GM12878 (cell line): ENCODE measurements at regions not wholly inside any gene's neighbourhood (a gene's known extent, or its start where the extent isn't known, plus 50 kb on each side); places are given as distances from the start of the nearest gene placed in this dataset.

Source experiments
- ATAC-seq: fragments of 200-7000 bp; cut with Tn5 transposase; 3 replicates; pipeline ENCODE4 v1.9.1; 2020; ENCODE audit warnings: mild to moderate bottlenecking, moderate library complexity
- BruUV-seq: library from RNA; stranded (reverse); fragments of 400-500 nt; replicated peaks from 2 replicates; lab custom pipeline; 2021; lab: Mats Ljungman, UMichigan
- CTCF ChIA-PET: fragments of 300-600 bp; sonication (Branson Sonifier 250); formaldehyde crosslinking; extraction: SDS; loops from one replicate; lab custom pipeline; 2021; ENCODE audit warnings: inconsistent platforms; lab: Yijun Ruan, JAX
- POLR2A ChIA-PET: fragments of 350-600 bp; formaldehyde crosslinking; extraction: SDS; loops from one replicate; lab custom pipeline; 2021; ENCODE audit warnings: inconsistent platforms; lab: Charles Lee
- RAD21 ChIA-PET: fragments of 300-600 bp; sonication (Branson Sonifier 250); formaldehyde crosslinking; loops from one replicate; lab custom pipeline; 2023; ENCODE audit warnings: antibody characterized with exemption; ENCODE audit not compliant: unreplicated experiment; lab: Charles Lee
- SMC1A ChIA-PET: fragments of 300-600 bp; sonication (Branson Sonifier 250); formaldehyde crosslinking; loops from one replicate; lab custom pipeline; 2023; ENCODE audit not compliant: unreplicated experiment, uncharacterized antibody; lab: Charles Lee
- DNase-seq: peaks from one replicate; pipeline ENCODE4 v3.0.0-alpha.2; 2011; ENCODE audit warnings: low read depth, low spot score
- FAIRE-seq: peaks from 3 replicates; lab custom pipeline; 2011; peaks lifted over from hg19 to GRCh38; lab: Jason Lieb, UNC
- H2AFZ ChIP-seq: 2 replicates; pipeline ENCODE4 v1.6.0; 2011; ENCODE audit warnings: low read depth, low read length, control low read depth; ENCODE audit not compliant: control insufficient read depth
- H3K27ac ChIP-seq: 2 replicates; pipeline ENCODE4 v1.5.1; 2011; ENCODE audit warnings: control low read depth; ENCODE audit not compliant: control insufficient read depth, insufficient read depth
- H3K27me3 ChIP-seq, 2 experiments: replicated peaks in 1 of 2; 2 replicates each; pipeline versions ENCODE4 v1.6.0 to v1.6.1; 2011; ENCODE audit warnings: low read length in 1 of 2; ENCODE audit not compliant: control insufficient read depth in 2 of 2, insufficient read depth in 2 of 2
- H3K36me3 ChIP-seq, 2 experiments: 2 replicates each; pipeline ENCODE4 v1.5.1; 2011; ENCODE audit warnings: low read length in 1 of 2; ENCODE audit not compliant: control insufficient read depth in 2 of 2, insufficient read depth in 2 of 2
- H3K4me1 ChIP-seq: 2 replicates; pipeline ENCODE4 v1.6.1; 2011; ENCODE audit warnings: mild to moderate bottlenecking, low read length, moderate library complexity, mixed read lengths; ENCODE audit not compliant: control insufficient read depth, insufficient read depth
- H3K4me2 ChIP-seq: 2 replicates; pipeline ENCODE4 v1.6.0; 2011; ENCODE audit warnings: control low read depth; ENCODE audit not compliant: control insufficient read depth, insufficient read depth
- H3K4me3 ChIP-seq: fragments of 200-600 bp; sonication (generic); 2 replicates; pipeline ENCODE4 v1.5.1; 2016
- H3K79me2 ChIP-seq: 2 replicates; pipeline ENCODE4 v1.6.0; 2011; ENCODE audit warnings: low read length; ENCODE audit not compliant: control insufficient read depth, insufficient read depth
- H3K9ac ChIP-seq: 2 replicates; pipeline ENCODE4 v1.8.0; 2011; ENCODE audit warnings: low read length, control low read depth, mixed read lengths; ENCODE audit not compliant: control insufficient read depth, insufficient read depth
- H3K9me3 ChIP-seq: replicated peaks from 3 replicates; pipeline ENCODE4 v1.5.1; 2011; ENCODE audit warnings: mild to moderate bottlenecking, low read length; ENCODE audit not compliant: control insufficient read depth, insufficient read depth
- H4K20me1 ChIP-seq: 2 replicates; pipeline ENCODE4 v1.6.0; 2011; ENCODE audit not compliant: control insufficient read depth, insufficient read depth
- ATF7 ChIP-seq: fragments of 450-650 bp; IDR thresholded peaks from 2 replicates; pipeline ENCODE4 v1.6.1; 2016; ENCODE audit warnings: low read depth, mild to moderate bottlenecking
- BACH1 ChIP-seq: fragments of 450-650 bp; IDR thresholded peaks from 2 replicates; pipeline ENCODE4 v1.6.1; 2017; ENCODE audit warnings: mild to moderate bottlenecking, borderline replicate concordance
- CBX3 ChIP-seq: fragments of 200-600 bp; sonication (generic); IDR thresholded peaks from 2 replicates; pipeline ENCODE4 v1.6.1; 2016; ENCODE audit warnings: low read depth, borderline replicate concordance
- CHD1 ChIP-seq: IDR thresholded peaks from 2 replicates; pipeline ENCODE4 v1.6.1; 2012; ENCODE audit warnings: low read depth, low read length, improper control_type of control experiment
- CREM ChIP-seq: IDR thresholded peaks from 2 replicates; pipeline ENCODE4 v1.6.1; 2014; ENCODE audit warnings: antibody characterized with exemption, low read depth
- JUND ChIP-seq: IDR thresholded peaks from 2 replicates; pipeline ENCODE4 v1.6.1; 2012; ENCODE audit warnings: low read depth, mild to moderate bottlenecking, low read length, improper control_type of control experiment, moderate library complexity
- MTA2 ChIP-seq: fragments of 450-650 bp; IDR thresholded peaks from 2 replicates; pipeline ENCODE4 v1.6.1; 2016; ENCODE audit warnings: low read depth, mild to moderate bottlenecking, moderate library complexity
- MXI1 ChIP-seq: fragments of 150-350 bp; IDR thresholded peaks from 2 replicates; pipeline ENCODE4 v1.6.1; 2011; ENCODE audit warnings: low read depth, mild to moderate bottlenecking, inconsistent platforms, low read length, improper control_type of control experiment
- MYC ChIP-seq: IDR thresholded peaks from 2 replicates; pipeline ENCODE4 v1.6.1; 2011; ENCODE audit warnings: mild to moderate bottlenecking, low read length, moderate library complexity, inconsistent platforms; ENCODE audit not compliant: insufficient read depth, insufficient replicate concordance, insufficient read length, severe bottlenecking
- PAX8 ChIP-seq: fragments of 450-650 bp; IDR thresholded peaks from 2 replicates; pipeline ENCODE4 v1.6.1; 2017; ENCODE audit warnings: mild to moderate bottlenecking, moderate library complexity
- SIX5 ChIP-seq: IDR thresholded peaks from 2 replicates; pipeline ENCODE4 v1.6.1; 2011; ENCODE audit warnings: mild to moderate bottlenecking, low read depth, low read length, moderate library complexity; ENCODE audit not compliant: severe bottlenecking
- STAT1 ChIP-seq: fragments of 450-650 bp; conservative IDR thresholded peaks from 2 replicates; pipeline ENCODE4 v1.6.1; 2014; ENCODE audit warnings: antibody characterized with exemption, mild to moderate bottlenecking
- TAF1 ChIP-seq: IDR thresholded peaks from 2 replicates; pipeline ENCODE4 v1.6.1; 2011; ENCODE audit warnings: mild to moderate bottlenecking, low read depth, low read length, borderline replicate concordance
- ZBED1 ChIP-seq: IDR thresholded peaks from 2 replicates; pipeline ENCODE4 v1.6.1; 2016; ENCODE audit warnings: borderline replicate concordance
- WGBS: methylation state at CpG from one replicate; pipeline ENCODE4 v1.1.6; 2016; ENCODE audit warnings: low lambda C conversion rate; ENCODE audit not compliant: insufficient replicate concordance, insufficient coverage; ENCODE audit errors: missing lambda C conversion rate; 5-methylcytosine and 5-hydroxymethylcytosine counted together
- in situ Hi-C: fragments of 300-500 bp; cut with MboI; formaldehyde crosslinking; loops from 9 replicates; pipeline ENCODE4 v1.14.3; 2018; ENCODE audit warnings: mixed read lengths
- intact Hi-C: fragments of 100-400 bp; cut with micrococcal nuclease; formaldehyde crosslinking; loops from one replicate; pipeline ENCODE4 v1.14.2; 2022; ENCODE audit not compliant: unreplicated experiment
- TF ChIP-seq, protein P1 (sequence below): IDR thresholded peaks from 2 replicates; pipeline ENCODE4 v1.6.1; 2011; ENCODE audit warnings: borderline replicate concordance, low read depth, mild to moderate bottlenecking, moderate library complexity, mixed read lengths, low read length; ENCODE audit not compliant: insufficient read depth; ENCODE audit errors: extremely low read length
- TF ChIP-seq, protein P2 (sequence below), 3 experiments: IDR thresholded peaks in 2 of 3; conservative IDR thresholded peaks in 1 of 3; 2 replicates each; pipeline ENCODE4 v1.5.1; 2011; ENCODE audit warnings: low read depth in 3 of 3, low read length in 3 of 3, mild to moderate bottlenecking in 3 of 3, control low read depth in 2 of 3, moderate library complexity in 2 of 3, inconsistent platforms in 1 of 3, mixed read lengths in 1 of 3; ENCODE audit not compliant: control insufficient read depth in 2 of 3, insufficient read depth in 1 of 3; ENCODE audit errors: extremely low read depth in 1 of 3

GRCh38 chr4:189162073-189162789 is 778.4 kb upstream of the FRG1 start:
- CTCF ChIA-PET, result no interaction called here
- H3K4me1 ChIP-seq, result no peaks in the 10 kb centered on the region
- ATAC-seq, result no peak
- no peak for TF ChIP-seq CHD1
- TF ChIP-seq, all 136 proteins: peak for 0
- Histone ChIP-seq H3K9ac (no peak overlapping the region), H3K4me3 (no peak overlapping the region), H3K9me3 (no peaks in the 10 kb centered on the region), H3K79me2 (no peaks in the 10 kb centered on the region), H2AFZ (no peak overlapping the region), H4K20me1 (no peaks in the 10 kb centered on the region), H3K27ac (no peak overlapping the region), H3K36me3 (no peaks in the 10 kb centered on the region), H3K4me2 (no peak overlapping the region), H3K27me3 (no peaks in the 10 kb centered on the region)
- POLR2A ChIA-PET, result no interaction called here
- intact Hi-C loops, result no loop called here
- FAIRE-seq (no peak), DNase-seq (no peak)
- SMC1A ChIA-PET, result no interaction called here
- RAD21 ChIA-PET, result no interaction called here
- 5% methylated on average over 7 of the region's 7 CpGs for WGBS
- in situ Hi-C loops, result no loop called here
- no TSS peak for BruUV-seq

GRCh38 chr4:189162888-189163287 is 777.8 kb upstream of the FRG1 start:
- Histone ChIP-seq H3K27me3 (no peaks in the 10 kb centered on the region), H3K79me2 (no peaks in the 10 kb centered on the region)
- BruUV-seq, result no TSS peak
- TF ChIP-seq ZBED1, result no peak
- TF ChIP-seq BACH1, result no peak
- TF ChIP-seq STAT1, result no peak
- no peak for TF ChIP-seq MYC
- TF ChIP-seq ATF7, result no peak
- no peak for TF ChIP-seq JUND
- no peak for TF ChIP-seq MTA2
- no peak for TF ChIP-seq SIX5
- TF ChIP-seq, protein P1, sequence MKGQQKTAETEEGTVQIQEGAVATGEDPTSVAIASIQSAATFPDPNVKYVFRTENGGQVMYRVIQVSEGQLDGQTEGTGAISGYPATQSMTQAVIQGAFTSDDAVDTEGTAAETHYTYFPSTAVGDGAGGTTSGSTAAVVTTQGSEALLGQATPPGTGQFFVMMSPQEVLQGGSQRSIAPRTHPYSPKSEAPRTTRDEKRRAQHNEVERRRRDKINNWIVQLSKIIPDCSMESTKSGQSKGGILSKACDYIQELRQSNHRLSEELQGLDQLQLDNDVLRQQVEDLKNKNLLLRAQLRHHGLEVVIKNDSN, result no peak
- TF ChIP-seq CREM, result no peak
- no peak for TF ChIP-seq MXI1
- TF ChIP-seq TAF1, result no peak
- TF ChIP-seq PAX8, result no peak
- TF ChIP-seq, protein P2, sequence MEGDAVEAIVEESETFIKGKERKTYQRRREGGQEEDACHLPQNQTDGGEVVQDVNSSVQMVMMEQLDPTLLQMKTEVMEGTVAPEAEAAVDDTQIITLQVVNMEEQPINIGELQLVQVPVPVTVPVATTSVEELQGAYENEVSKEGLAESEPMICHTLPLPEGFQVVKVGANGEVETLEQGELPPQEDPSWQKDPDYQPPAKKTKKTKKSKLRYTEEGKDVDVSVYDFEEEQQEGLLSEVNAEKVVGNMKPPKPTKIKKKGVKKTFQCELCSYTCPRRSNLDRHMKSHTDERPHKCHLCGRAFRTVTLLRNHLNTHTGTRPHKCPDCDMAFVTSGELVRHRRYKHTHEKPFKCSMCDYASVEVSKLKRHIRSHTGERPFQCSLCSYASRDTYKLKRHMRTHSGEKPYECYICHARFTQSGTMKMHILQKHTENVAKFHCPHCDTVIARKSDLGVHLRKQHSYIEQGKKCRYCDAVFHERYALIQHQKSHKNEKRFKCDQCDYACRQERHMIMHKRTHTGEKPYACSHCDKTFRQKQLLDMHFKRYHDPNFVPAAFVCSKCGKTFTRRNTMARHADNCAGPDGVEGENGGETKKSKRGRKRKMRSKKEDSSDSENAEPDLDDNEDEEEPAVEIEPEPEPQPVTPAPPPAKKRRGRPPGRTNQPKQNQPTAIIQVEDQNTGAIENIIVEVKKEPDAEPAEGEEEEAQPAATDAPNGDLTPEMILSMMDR (IDR thresholded peaks at IDR 0.05 in 2 of 3, conservative IDR thresholded peaks at IDR 0.05 in 1 of 3; ENCODE audit: control insufficient read depth in 2 of 3, extremely low read depth in 1 of 3, insufficient read depth in 1 of 3, low read depth in 3 of 3, low read length in 3 of 3), result no peak
- no peak for TF ChIP-seq CBX3

More at GRCh38 chr4:189162888-189163287, 777.8 kb upstream of the FRG1 start:
- no peak for FAIRE-seq
- RAD21 ChIA-PET, result no interaction called here
- POLR2A ChIA-PET, result no interaction called here
- SMC1A ChIA-PET, result no interaction called here
- no peak overlapping the region for H2AFZ ChIP-seq
- no peaks in the 10 kb centered on the region for H3K4me1 ChIP-seq
- no peak for DNase-seq
- no peaks in the 10 kb centered on the region for H3K36me3 ChIP-seq
- no peak overlapping the region for H3K27ac ChIP-seq
- CTCF ChIA-PET, result no interaction called here
- no peak overlapping the region for H3K4me2 ChIP-seq
- H3K9me3 ChIP-seq, result no peaks in the 10 kb centered on the region
- intact Hi-C loops (no loop called here), in situ Hi-C loops (no loop called here)
- no peak overlapping the region for H3K9ac ChIP-seq
- H3K4me3 ChIP-seq, result no peak overlapping the region
- no peak for ATAC-seq
- H4K20me1 ChIP-seq, result no peaks in the 10 kb centered on the region
